ENCODE measurements at regions not wholly inside any gene's neighbourhood (a gene's known extent, or its start where the extent isn't known, plus 50 kb on each side); places are given as distances from the start of the nearest gene placed in this dataset.

DNA sequence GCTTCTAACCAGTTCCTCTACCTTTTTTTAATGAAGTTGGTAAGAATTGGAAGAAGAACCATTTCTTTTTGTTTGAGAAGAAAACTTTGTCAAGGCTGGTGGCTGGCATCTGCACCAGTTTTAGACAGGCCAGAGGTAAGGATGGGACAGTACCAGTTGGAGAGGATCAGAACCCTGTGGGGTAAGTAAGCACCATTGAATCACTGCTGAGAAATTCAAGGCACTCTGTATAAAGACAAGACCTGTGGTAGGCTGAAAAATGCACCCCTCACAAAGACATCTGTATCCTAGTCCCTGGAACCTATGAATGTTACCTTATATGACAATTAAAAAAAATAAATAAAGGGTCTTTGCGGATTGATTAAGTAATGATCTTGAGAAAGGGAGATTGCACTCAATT is 166.7 kb upstream of the NRP1 start:
- intact Hi-C loops (cut with DNase I): no loop called here
- DNase-seq: no peak
- H3K27me3 ChIP-seq (ENCODE audit: low read depth): no peaks in the 10 kb centered on the region
- TF ChIP-seq, protein P1, sequence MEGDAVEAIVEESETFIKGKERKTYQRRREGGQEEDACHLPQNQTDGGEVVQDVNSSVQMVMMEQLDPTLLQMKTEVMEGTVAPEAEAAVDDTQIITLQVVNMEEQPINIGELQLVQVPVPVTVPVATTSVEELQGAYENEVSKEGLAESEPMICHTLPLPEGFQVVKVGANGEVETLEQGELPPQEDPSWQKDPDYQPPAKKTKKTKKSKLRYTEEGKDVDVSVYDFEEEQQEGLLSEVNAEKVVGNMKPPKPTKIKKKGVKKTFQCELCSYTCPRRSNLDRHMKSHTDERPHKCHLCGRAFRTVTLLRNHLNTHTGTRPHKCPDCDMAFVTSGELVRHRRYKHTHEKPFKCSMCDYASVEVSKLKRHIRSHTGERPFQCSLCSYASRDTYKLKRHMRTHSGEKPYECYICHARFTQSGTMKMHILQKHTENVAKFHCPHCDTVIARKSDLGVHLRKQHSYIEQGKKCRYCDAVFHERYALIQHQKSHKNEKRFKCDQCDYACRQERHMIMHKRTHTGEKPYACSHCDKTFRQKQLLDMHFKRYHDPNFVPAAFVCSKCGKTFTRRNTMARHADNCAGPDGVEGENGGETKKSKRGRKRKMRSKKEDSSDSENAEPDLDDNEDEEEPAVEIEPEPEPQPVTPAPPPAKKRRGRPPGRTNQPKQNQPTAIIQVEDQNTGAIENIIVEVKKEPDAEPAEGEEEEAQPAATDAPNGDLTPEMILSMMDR (IDR thresholded peaks at IDR 0.05): no peak
- ATAC-seq: no peak
- no peaks in the 10 kb centered on the region for H3K36me3 ChIP-seq
- H3K4me3 ChIP-seq: no peak overlapping the region
- no peaks in the 10 kb centered on the region for H3K9me3 ChIP-seq
- H3K27ac ChIP-seq: no peak overlapping the region
- H3K4me1 ChIP-seq: no peaks in the 10 kb centered on the region

- Histone ChIP-seq H3K4me1 (no peaks in the 10 kb centered on the region), H3K27me3 (ENCODE audit: low read depth) (no peaks in the 10 kb centered on the region), H3K9me3 (no peaks in the 10 kb centered on the region), H3K27ac (no peak overlapping the region), H3K36me3 (no peaks in the 10 kb centered on the region), H3K4me3 (no peak overlapping the region)
- TF ChIP-seq, protein P1 (IDR thresholded peaks at IDR 0.05): no peak
- DNase-seq: no peak
- ATAC-seq: no peak
- intact Hi-C loops (cut with DNase I): no loop called here
These were observed 164.0 kb upstream of the NRP1 start for GRCh38 chr10:33498391-33498891.

DNA sequence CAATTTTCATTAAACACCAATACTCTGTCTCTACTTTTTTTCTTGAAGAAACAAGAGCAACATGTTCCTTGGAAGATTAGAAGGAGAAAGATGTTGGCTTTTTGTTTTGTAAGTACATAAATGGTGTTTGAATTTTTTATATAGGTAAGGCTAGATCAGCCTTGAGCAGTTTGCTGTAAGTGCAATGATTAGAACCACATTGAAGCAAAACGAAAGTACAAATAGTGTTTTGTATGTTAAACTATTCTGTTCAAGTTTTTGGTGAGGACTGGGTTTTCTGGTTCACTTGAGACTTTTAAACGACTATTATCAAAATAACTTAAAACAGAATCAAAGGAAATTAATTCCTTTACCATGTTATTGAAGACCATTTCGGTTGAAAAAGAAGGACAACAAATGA is 162.9 kb upstream of the NRP1 start:
- Histone ChIP-seq H3K36me3 (no peaks in the 10 kb centered on the region), H3K4me3 (no peak overlapping the region), H3K27me3 (ENCODE audit: low read depth) (no peaks in the 10 kb centered on the region), H3K9me3 (no peaks in the 10 kb centered on the region), H3K27ac (no peak overlapping the region), H3K4me1 (no peaks in the 10 kb centered on the region)
- no peak for DNase-seq
- TF ChIP-seq, protein P1 (IDR thresholded peaks at IDR 0.05): no peak
- no peak for ATAC-seq
- intact Hi-C loops (cut with DNase I): no loop called here

DNA sequence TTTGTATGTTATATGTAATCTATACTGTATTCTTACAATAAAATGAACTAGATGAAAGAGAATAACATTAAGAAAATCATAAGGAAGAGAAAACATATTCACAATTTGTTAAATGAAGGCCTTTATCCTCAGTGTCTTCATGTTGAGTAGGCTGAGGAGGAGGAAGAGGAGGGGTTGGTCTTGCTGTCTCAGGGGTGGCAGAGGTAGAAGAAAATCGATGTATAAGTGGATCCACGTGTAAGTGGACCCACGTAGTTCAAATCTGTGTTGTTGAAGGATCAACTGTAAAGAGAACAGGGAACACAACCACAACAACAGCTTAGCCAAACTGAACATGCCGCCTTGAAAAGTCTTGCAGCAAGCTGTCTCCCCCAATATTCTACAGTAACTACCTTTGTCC is 161.6 kb upstream of the NRP1 start:
- no peak for DNase-seq
- no peaks in the 10 kb centered on the region for H3K9me3 ChIP-seq
- H3K27ac ChIP-seq: no peak overlapping the region
- intact Hi-C loops (cut with DNase I): no loop called here
- no peak overlapping the region for H3K4me3 ChIP-seq
- H3K36me3 ChIP-seq: no peaks in the 10 kb centered on the region
- ATAC-seq: no peak
- H3K4me1 ChIP-seq: no peaks in the 10 kb centered on the region
- TF ChIP-seq, protein P1 (IDR thresholded peaks at IDR 0.05): no peak
- no peaks in the 10 kb centered on the region for H3K27me3 ChIP-seq (ENCODE audit: low read depth)

- no peak for ATAC-seq
- H3K27me3 ChIP-seq (ENCODE audit: low read depth): no peaks in the 10 kb centered on the region
- no peak overlapping the region for H3K27ac ChIP-seq
- H3K36me3 ChIP-seq: no peaks in the 10 kb centered on the region
- intact Hi-C loops (cut with DNase I): no loop called here
- H3K4me1 ChIP-seq: no peaks in the 10 kb centered on the region
- TF ChIP-seq, protein P1 (IDR thresholded peaks at IDR 0.05): no peak
- DNase-seq: no peak
- H3K9me3 ChIP-seq: no peaks in the 10 kb centered on the region
- H3K4me3 ChIP-seq: no peak overlapping the region
These were observed 160.3 kb upstream of the NRP1 start for GRCh38 chr10:33494694-33495265.

Measured in lower lobe of right lung (tissue), 2 donors.